ENCODE measurements at regions not wholly inside any gene's neighbourhood (a gene's known extent, or its start where the extent isn't known, plus 50 kb on each side); places are given as distances from the start of the nearest gene placed in this dataset.

- no peak for DNase-seq
These were observed 85.4 kb upstream of the ACTRT2 start for GRCh38 chr1:2935751-2936390.

GRCh38 chr1:2936559-2937515 lies 84.4 kb upstream of the ACTRT2 start:
- DNase-seq: no peak

- DNase-seq: no peak
These were observed 83.5 kb upstream of the ACTRT2 start for GRCh38 chr1:2937805-2938204.

GRCh38 chr1:2939041-2939552 lies 82.2 kb upstream of the ACTRT2 start:
- no peak for DNase-seq

GRCh38 chr1:2940178-2940577 lies 81.1 kb upstream of the ACTRT2 start:
- no peak for DNase-seq

- no peak for DNase-seq
These were observed 80.2 kb upstream of the ACTRT2 start for GRCh38 chr1:2941040-2941439.

- no peak for DNase-seq
These were observed 79.4 kb upstream of the ACTRT2 start for GRCh38 chr1:2941907-2942306.

GRCh38 chr1:2942410-2942809 lies 78.9 kb upstream of the ACTRT2 start:
- no peak for DNase-seq

- no peak for DNase-seq
These were observed 77.5 kb upstream of the ACTRT2 start for GRCh38 chr1:2943686-2944260.

- DNase-seq: no peak
These were observed 76.6 kb upstream of the ACTRT2 start for GRCh38 chr1:2944705-2945104.

GRCh38 chr1:2945821-2946231 lies 75.4 kb upstream of the ACTRT2 start:
- DNase-seq: no peak

GRCh38 chr1:2946291-2946690 lies 75.0 kb upstream of the ACTRT2 start:
- DNase-seq: no peak

- no peak for DNase-seq
These were observed 74.1 kb upstream of the ACTRT2 start for GRCh38 chr1:2946999-2947690.

- no peak for DNase-seq
These were observed 73.1 kb upstream of the ACTRT2 start for GRCh38 chr1:2948001-2948750.

GRCh38 chr1:2948751-2949680 lies 72.3 kb upstream of the ACTRT2 start:
- DNase-seq: no peak

GRCh38 chr1:2949966-2950925 lies 71.0 kb upstream of the ACTRT2 start:
- no peak for DNase-seq

- DNase-seq: no peak
These were observed 70.4 kb upstream of the ACTRT2 start for GRCh38 chr1:2950926-2951305.

- DNase-seq: no peak
These were observed 69.4 kb upstream of the ACTRT2 start for GRCh38 chr1:2951856-2952255.

- DNase-seq: no peak
These were observed 68.9 kb upstream of the ACTRT2 start for GRCh38 chr1:2952371-2952770.

- no peak for DNase-seq
These were observed 68.3 kb upstream of the ACTRT2 start for GRCh38 chr1:2952992-2953391.
